ENCODE measurements at regions not wholly inside any gene's neighbourhood (a gene's known extent, or its start where the extent isn't known, plus 50 kb on each side); places are given as distances from the start of the nearest gene placed in this dataset.

- H3K36me3 ChIP-seq (ENCODE audit: insufficient read depth, low read length): no peaks in the 10 kb centered on the region
- no peak for ATAC-seq (ENCODE audit: insufficient read depth, low read depth)
- no peaks in the 10 kb centered on the region for H4K20me1 ChIP-seq (ENCODE audit: insufficient read depth, low read length)
- no peak for TF ChIP-seq EZH2 (IDR thresholded peaks at IDR 0.05; ENCODE audit: borderline replicate concordance, low read depth, low read length, severe bottlenecking)
- TF ChIP-seq, protein P1, sequence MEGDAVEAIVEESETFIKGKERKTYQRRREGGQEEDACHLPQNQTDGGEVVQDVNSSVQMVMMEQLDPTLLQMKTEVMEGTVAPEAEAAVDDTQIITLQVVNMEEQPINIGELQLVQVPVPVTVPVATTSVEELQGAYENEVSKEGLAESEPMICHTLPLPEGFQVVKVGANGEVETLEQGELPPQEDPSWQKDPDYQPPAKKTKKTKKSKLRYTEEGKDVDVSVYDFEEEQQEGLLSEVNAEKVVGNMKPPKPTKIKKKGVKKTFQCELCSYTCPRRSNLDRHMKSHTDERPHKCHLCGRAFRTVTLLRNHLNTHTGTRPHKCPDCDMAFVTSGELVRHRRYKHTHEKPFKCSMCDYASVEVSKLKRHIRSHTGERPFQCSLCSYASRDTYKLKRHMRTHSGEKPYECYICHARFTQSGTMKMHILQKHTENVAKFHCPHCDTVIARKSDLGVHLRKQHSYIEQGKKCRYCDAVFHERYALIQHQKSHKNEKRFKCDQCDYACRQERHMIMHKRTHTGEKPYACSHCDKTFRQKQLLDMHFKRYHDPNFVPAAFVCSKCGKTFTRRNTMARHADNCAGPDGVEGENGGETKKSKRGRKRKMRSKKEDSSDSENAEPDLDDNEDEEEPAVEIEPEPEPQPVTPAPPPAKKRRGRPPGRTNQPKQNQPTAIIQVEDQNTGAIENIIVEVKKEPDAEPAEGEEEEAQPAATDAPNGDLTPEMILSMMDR (IDR thresholded peaks at IDR 0.05; ENCODE audit: borderline replicate concordance, extremely low read depth, low read length, poor library complexity, severe bottlenecking): no peak
- H2AFZ ChIP-seq (ENCODE audit: low read depth, low read length): no peak overlapping the region
- no peak overlapping the region for H3K4me3 ChIP-seq (ENCODE audit: low read depth in 1 of 2, low read length in 2 of 2)
- no peak overlapping the region for H3K4me2 ChIP-seq (ENCODE audit: insufficient read depth, low read length)
- H3K27me3 ChIP-seq (ENCODE audit: insufficient read depth, low read length, poor library complexity): no peaks in the 10 kb centered on the region
- DNase-seq: no peak
- H3K9me3 ChIP-seq (ENCODE audit: insufficient read depth, low read length, severe bottlenecking): no peaks in the 10 kb centered on the region
- H3K4me1 ChIP-seq (ENCODE audit: insufficient read depth, low read length): no peaks in the 10 kb centered on the region
- H3K9ac ChIP-seq (ENCODE audit: low read depth, low read length): no peak overlapping the region
- no peaks in the 10 kb centered on the region for H3K79me2 ChIP-seq (ENCODE audit: insufficient read depth, low read length)
- H3K27ac ChIP-seq (ENCODE audit: low read length): no peak overlapping the region
These were observed 126.0 kb upstream of the PTPN3 start for GRCh38 chr9:109624143-109624542.

- Histone ChIP-seq H3K36me3 (ENCODE audit: insufficient read depth, low read length) (no peaks in the 10 kb centered on the region), H3K4me3 (ENCODE audit: low read depth in 1 of 2, low read length in 2 of 2) (no peak overlapping the region), H3K4me2 (ENCODE audit: insufficient read depth, low read length) (no peak overlapping the region), H4K20me1 (ENCODE audit: insufficient read depth, low read length) (no peaks in the 10 kb centered on the region), H3K27ac (ENCODE audit: low read length) (no peak overlapping the region), H3K9me3 (ENCODE audit: insufficient read depth, low read length, severe bottlenecking) (no peaks in the 10 kb centered on the region), H3K79me2 (ENCODE audit: insufficient read depth, low read length) (no peaks in the 10 kb centered on the region), H3K4me1 (ENCODE audit: insufficient read depth, low read length) (no peaks in the 10 kb centered on the region), H2AFZ (ENCODE audit: low read depth, low read length) (no peak overlapping the region), H3K9ac (ENCODE audit: low read depth, low read length) (no peak overlapping the region), H3K27me3 (ENCODE audit: insufficient read depth, low read length, poor library complexity) (no peaks in the 10 kb centered on the region)
- ATAC-seq (ENCODE audit: insufficient read depth, low read depth) (no peak), DNase-seq (no peak)
- TF ChIP-seq, protein P1 (IDR thresholded peaks at IDR 0.05; ENCODE audit: borderline replicate concordance, extremely low read depth, low read length, poor library complexity, severe bottlenecking): no peak
- no peak for TF ChIP-seq EZH2 (IDR thresholded peaks at IDR 0.05; ENCODE audit: borderline replicate concordance, low read depth, low read length, severe bottlenecking)
These were observed 126.8 kb upstream of the PTPN3 start for GRCh38 chr9:109624896-109625295.

- Histone ChIP-seq H3K27me3 (ENCODE audit: insufficient read depth, low read length, poor library complexity) (no peaks in the 10 kb centered on the region), H3K9ac (ENCODE audit: low read depth, low read length) (no peak overlapping the region), H2AFZ (ENCODE audit: low read depth, low read length) (no peak overlapping the region), H3K36me3 (ENCODE audit: insufficient read depth, low read length) (no peaks in the 10 kb centered on the region), H3K4me1 (ENCODE audit: insufficient read depth, low read length) (no peaks in the 10 kb centered on the region), H3K9me3 (ENCODE audit: insufficient read depth, low read length, severe bottlenecking) (no peaks in the 10 kb centered on the region), H3K4me2 (ENCODE audit: insufficient read depth, low read length) (no peak overlapping the region), H4K20me1 (ENCODE audit: insufficient read depth, low read length) (no peaks in the 10 kb centered on the region), H3K4me3 (ENCODE audit: low read depth in 1 of 2, low read length in 2 of 2) (no peak overlapping the region), H3K27ac (ENCODE audit: low read length) (no peak overlapping the region), H3K79me2 (ENCODE audit: insufficient read depth, low read length) (no peaks in the 10 kb centered on the region)
- TF ChIP-seq, protein P1 (IDR thresholded peaks at IDR 0.05; ENCODE audit: borderline replicate concordance, extremely low read depth, low read length, poor library complexity, severe bottlenecking): no peak
- TF ChIP-seq EZH2 (IDR thresholded peaks at IDR 0.05; ENCODE audit: borderline replicate concordance, low read depth, low read length, severe bottlenecking): no peak
- ATAC-seq (ENCODE audit: insufficient read depth, low read depth) (no peak), DNase-seq (no peak)
These were observed 128.9 kb upstream of the PTPN3 start for GRCh38 chr9:109627042-109627441.

- no peak overlapping the region for H2AFZ ChIP-seq (ENCODE audit: low read depth, low read length)
- no peaks in the 10 kb centered on the region for H3K36me3 ChIP-seq (ENCODE audit: insufficient read depth, low read length)
- H3K4me3 ChIP-seq (ENCODE audit: low read depth in 1 of 2, low read length in 2 of 2): no peak overlapping the region
- no peaks in the 10 kb centered on the region for H3K4me1 ChIP-seq (ENCODE audit: insufficient read depth, low read length)
- no peak for TF ChIP-seq EZH2 (IDR thresholded peaks at IDR 0.05; ENCODE audit: borderline replicate concordance, low read depth, low read length, severe bottlenecking)
- TF ChIP-seq, protein P1 (IDR thresholded peaks at IDR 0.05; ENCODE audit: borderline replicate concordance, extremely low read depth, low read length, poor library complexity, severe bottlenecking): peak; percentile 9
- DNase-seq (peak; percentile 4), ATAC-seq (ENCODE audit: insufficient read depth, low read depth) (no peak)
- H3K79me2 ChIP-seq (ENCODE audit: insufficient read depth, low read length): no peaks in the 10 kb centered on the region
- H3K27me3 ChIP-seq (ENCODE audit: insufficient read depth, low read length, poor library complexity): no peaks in the 10 kb centered on the region
- no peak overlapping the region for H3K27ac ChIP-seq (ENCODE audit: low read length)
- no peaks in the 10 kb centered on the region for H3K9me3 ChIP-seq (ENCODE audit: insufficient read depth, low read length, severe bottlenecking)
- H3K9ac ChIP-seq (ENCODE audit: low read depth, low read length): no peak overlapping the region
- H3K4me2 ChIP-seq (ENCODE audit: insufficient read depth, low read length): no peak overlapping the region
- no peaks in the 10 kb centered on the region for H4K20me1 ChIP-seq (ENCODE audit: insufficient read depth, low read length)
These were observed 131.5 kb upstream of the PTPN3 start for GRCh38 chr9:109629615-109630014.
